ENCODE measurements at regions not wholly inside any gene's neighbourhood (a gene's known extent, or its start where the extent isn't known, plus 50 kb on each side); places are given as distances from the start of the nearest gene placed in this dataset.

- Histone ChIP-seq H3K9me3 (ENCODE audit: control insufficient read depth in 1 of 2, insufficient read depth in 1 of 2, low read depth in 1 of 2, low read length in 2 of 2) (no peaks in the 10 kb centered on the region), H4K20me1 (ENCODE audit: insufficient read depth) (no peaks in the 10 kb centered on the region), H3K4me3 (replicated peaks in 1 of 2; ENCODE audit: low read depth in 1 of 2, low read length in 2 of 2) (no peak overlapping the region), H2AFZ (ENCODE audit: low read depth, low read length, poor library complexity, severe bottlenecking) (no peak overlapping the region), H3K9ac (ENCODE audit: low read length) (no peak overlapping the region), H3K4me1 (ENCODE audit: control insufficient read depth in 1 of 2, insufficient read depth in 2 of 2, low read length in 2 of 2) (no peaks in the 10 kb centered on the region), H3K36me3 (ENCODE audit: control insufficient read depth in 1 of 2, insufficient read depth in 2 of 2, low read length in 2 of 2) (no peaks in the 10 kb centered on the region), H3K4me2 (ENCODE audit: low read length) (no peak overlapping the region), H3K27ac (ENCODE audit: low read depth, low read length) (no peak overlapping the region), H3K9me2 (ENCODE audit: insufficient read depth) (no peaks in the 10 kb centered on the region), H3K79me2 (ENCODE audit: insufficient read depth, low read length) (no peaks in the 10 kb centered on the region), H3K27me3 (ENCODE audit: insufficient read depth, low read length) (no peaks in the 10 kb centered on the region)
- CTCF ChIA-PET: interaction anchor here (2.7 kb wide), 1 partner anchor 11 kb away, joined by 11 read pairs; no protein-coding TSS in a partner anchor
- intact Hi-C loops (cut with micrococcal nuclease): no loop called here
- POLR2A ChIA-PET: no interaction called here
- ATAC-seq (peak; percentile 53; the same call in 1 of the 2 replicates), DNase-seq (ENCODE audit: low read depth, low spot score) (peak; percentile 13)
- TF ChIP-seq RAD21 (IDR thresholded peaks at IDR 0.05; ENCODE audit: low read depth) (peak; percentile 44), SP1 (IDR thresholded peaks at IDR 0.05; ENCODE audit: low read depth) (no peak)
- TF ChIP-seq, protein P1, sequence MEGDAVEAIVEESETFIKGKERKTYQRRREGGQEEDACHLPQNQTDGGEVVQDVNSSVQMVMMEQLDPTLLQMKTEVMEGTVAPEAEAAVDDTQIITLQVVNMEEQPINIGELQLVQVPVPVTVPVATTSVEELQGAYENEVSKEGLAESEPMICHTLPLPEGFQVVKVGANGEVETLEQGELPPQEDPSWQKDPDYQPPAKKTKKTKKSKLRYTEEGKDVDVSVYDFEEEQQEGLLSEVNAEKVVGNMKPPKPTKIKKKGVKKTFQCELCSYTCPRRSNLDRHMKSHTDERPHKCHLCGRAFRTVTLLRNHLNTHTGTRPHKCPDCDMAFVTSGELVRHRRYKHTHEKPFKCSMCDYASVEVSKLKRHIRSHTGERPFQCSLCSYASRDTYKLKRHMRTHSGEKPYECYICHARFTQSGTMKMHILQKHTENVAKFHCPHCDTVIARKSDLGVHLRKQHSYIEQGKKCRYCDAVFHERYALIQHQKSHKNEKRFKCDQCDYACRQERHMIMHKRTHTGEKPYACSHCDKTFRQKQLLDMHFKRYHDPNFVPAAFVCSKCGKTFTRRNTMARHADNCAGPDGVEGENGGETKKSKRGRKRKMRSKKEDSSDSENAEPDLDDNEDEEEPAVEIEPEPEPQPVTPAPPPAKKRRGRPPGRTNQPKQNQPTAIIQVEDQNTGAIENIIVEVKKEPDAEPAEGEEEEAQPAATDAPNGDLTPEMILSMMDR (IDR thresholded peaks at IDR 0.05 in 2 of 3, conservative IDR thresholded peaks at IDR 0.05 in 1 of 3; ENCODE audit: borderline replicate concordance in 1 of 3, insufficient read depth in 1 of 3, low read depth in 2 of 3, low read length in 2 of 3): peak; percentile 20 to 41 (median 35); a peak in 3 of 6 replicates
- RAD21 ChIA-PET (ENCODE audit: low non-redundant PET in 1 of 2, low total read pairs in 2 of 2, uncharacterized antibody in 2 of 2, unreplicated experiment in 2 of 2): no interaction called here
- BruUV-seq (replicated peaks): no TSS peak
Observed at GRCh38 chrX:106404512-106404911, 207.3 kb upstream of the RADX start.

DNA sequence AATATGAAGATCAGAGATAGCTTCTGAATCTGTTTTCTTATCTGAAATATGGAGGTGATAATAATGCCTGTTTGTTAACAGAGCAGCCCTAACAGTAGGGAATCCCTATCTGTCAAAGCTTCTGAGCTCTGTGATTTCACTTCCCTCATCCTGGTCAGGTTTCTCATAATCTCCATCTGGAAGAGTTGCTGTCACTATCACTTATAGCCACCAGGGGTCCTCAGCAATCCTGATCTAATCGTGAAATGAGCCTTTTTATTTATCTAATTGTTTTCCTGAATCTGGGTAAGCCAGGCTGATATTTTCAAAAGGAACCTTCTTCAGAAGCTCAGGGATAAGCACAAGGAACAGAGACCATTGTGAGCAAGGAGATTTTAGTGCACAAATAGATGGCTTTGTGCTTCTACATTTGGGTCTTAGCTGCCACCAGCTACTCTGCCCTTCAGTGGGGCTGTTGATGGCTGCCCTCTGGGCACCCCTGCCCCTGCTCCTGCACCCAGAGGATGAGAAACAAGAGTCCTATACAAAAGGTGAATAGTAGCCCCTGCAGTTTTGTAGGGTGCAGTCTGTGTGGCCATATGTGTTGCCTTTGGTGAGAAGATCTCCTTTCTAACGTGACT lies 196.4 kb upstream of the RADX start:
- ChIA-PET CTCF (interaction anchor here (0.6 to 1.6 kb wide), 4 partner anchors 10 to 375 kb away, joined by 3 to 11 read pairs (median 4); partner anchors contain the start of gene RADX), RAD21 (ENCODE audit: low non-redundant PET in 1 of 2, low total read pairs in 2 of 2, uncharacterized antibody in 2 of 2, unreplicated experiment in 2 of 2) (no interaction called here), POLR2A (no interaction called here)
- no peaks in the 10 kb centered on the region for H3K4me1 ChIP-seq (ENCODE audit: control insufficient read depth in 1 of 2, insufficient read depth in 2 of 2, low read length in 2 of 2)
- H2AFZ ChIP-seq (ENCODE audit: low read depth, low read length, poor library complexity, severe bottlenecking): peak overlapping the region; percentile 15
- H3K9me2 ChIP-seq (ENCODE audit: insufficient read depth): no peaks in the 10 kb centered on the region
- no TSS peak for BruUV-seq (replicated peaks)
- H3K4me3 ChIP-seq (replicated peaks in 1 of 2; ENCODE audit: low read depth in 1 of 2, low read length in 2 of 2): no peak overlapping the region
- peak; percentile 68 for ATAC-seq
- H3K79me2 ChIP-seq (ENCODE audit: insufficient read depth, low read length): no peaks in the 10 kb centered on the region
- H3K27me3 ChIP-seq (ENCODE audit: insufficient read depth, low read length): no peaks in the 10 kb centered on the region
- H4K20me1 ChIP-seq (ENCODE audit: insufficient read depth): no peaks in the 10 kb centered on the region
- no peak overlapping the region for H3K27ac ChIP-seq (ENCODE audit: low read depth, low read length)
- H3K9me3 ChIP-seq (ENCODE audit: control insufficient read depth in 1 of 2, insufficient read depth in 1 of 2, low read depth in 1 of 2, low read length in 2 of 2): no peaks in the 10 kb centered on the region
- DNase-seq (ENCODE audit: low read depth, low spot score): peak; percentile 8
- intact Hi-C loops (cut with micrococcal nuclease): loop anchor here (2.0 kb wide), 1 partner anchor 375 kb away; no protein-coding TSS in a partner anchor
- no peaks in the 10 kb centered on the region for H3K36me3 ChIP-seq (ENCODE audit: control insufficient read depth in 1 of 2, insufficient read depth in 2 of 2, low read length in 2 of 2)
- H3K9ac ChIP-seq (ENCODE audit: low read length): no peak overlapping the region
- no peak overlapping the region for H3K4me2 ChIP-seq (ENCODE audit: low read length)
- TF ChIP-seq FOSL1 (IDR thresholded peaks at IDR 0.05; ENCODE audit: low read depth) (no peak), TCF7L2 (IDR thresholded peaks at IDR 0.05; ENCODE audit: borderline replicate concordance, extremely low read depth, insufficient read depth, insufficient read length) (no peak), ELF1 (IDR thresholded peaks at IDR 0.05; ENCODE audit: borderline replicate concordance, low read depth) (no peak), POLR2AphosphoS5 (IDR thresholded peaks at IDR 0.05; ENCODE audit: low read depth, low read length) (no peak), EGR1 (IDR thresholded peaks at IDR 0.05; ENCODE audit: low read depth) (no peak), RAD21 (IDR thresholded peaks at IDR 0.05; ENCODE audit: low read depth) (peak; percentile 49), MAX (IDR thresholded peaks at IDR 0.05) (no peak)
- TF ChIP-seq, protein P2, sequence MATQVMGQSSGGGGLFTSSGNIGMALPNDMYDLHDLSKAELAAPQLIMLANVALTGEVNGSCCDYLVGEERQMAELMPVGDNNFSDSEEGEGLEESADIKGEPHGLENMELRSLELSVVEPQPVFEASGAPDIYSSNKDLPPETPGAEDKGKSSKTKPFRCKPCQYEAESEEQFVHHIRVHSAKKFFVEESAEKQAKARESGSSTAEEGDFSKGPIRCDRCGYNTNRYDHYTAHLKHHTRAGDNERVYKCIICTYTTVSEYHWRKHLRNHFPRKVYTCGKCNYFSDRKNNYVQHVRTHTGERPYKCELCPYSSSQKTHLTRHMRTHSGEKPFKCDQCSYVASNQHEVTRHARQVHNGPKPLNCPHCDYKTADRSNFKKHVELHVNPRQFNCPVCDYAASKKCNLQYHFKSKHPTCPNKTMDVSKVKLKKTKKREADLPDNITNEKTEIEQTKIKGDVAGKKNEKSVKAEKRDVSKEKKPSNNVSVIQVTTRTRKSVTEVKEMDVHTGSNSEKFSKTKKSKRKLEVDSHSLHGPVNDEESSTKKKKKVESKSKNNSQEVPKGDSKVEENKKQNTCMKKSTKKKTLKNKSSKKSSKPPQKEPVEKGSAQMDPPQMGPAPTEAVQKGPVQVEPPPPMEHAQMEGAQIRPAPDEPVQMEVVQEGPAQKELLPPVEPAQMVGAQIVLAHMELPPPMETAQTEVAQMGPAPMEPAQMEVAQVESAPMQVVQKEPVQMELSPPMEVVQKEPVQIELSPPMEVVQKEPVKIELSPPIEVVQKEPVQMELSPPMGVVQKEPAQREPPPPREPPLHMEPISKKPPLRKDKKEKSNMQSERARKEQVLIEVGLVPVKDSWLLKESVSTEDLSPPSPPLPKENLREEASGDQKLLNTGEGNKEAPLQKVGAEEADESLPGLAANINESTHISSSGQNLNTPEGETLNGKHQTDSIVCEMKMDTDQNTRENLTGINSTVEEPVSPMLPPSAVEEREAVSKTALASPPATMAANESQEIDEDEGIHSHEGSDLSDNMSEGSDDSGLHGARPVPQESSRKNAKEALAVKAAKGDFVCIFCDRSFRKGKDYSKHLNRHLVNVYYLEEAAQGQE (IDR thresholded peaks at IDR 0.05; ENCODE audit: low read depth): no peak
- TF ChIP-seq, protein P1 (IDR thresholded peaks at IDR 0.05 in 2 of 3, conservative IDR thresholded peaks at IDR 0.05 in 1 of 3; ENCODE audit: borderline replicate concordance in 1 of 3, insufficient read depth in 1 of 3, low read depth in 2 of 3, low read length in 2 of 3): peak; percentile 38 to 61 (median 52); a peak in 5 of 6 replicates
